Stimulated activated CD8-positive, alpha-beta memory T cell treated with anti-CD3 and anti-CD28 coated beads, Interleukin-15, amount 100 ng/mL, for 4 hours (primary cell): ENCODE measurements at regions not wholly inside any gene's neighbourhood (a gene's known extent, or its start where the extent isn't known, plus 50 kb on each side); places are given as distances from the start of the nearest gene placed in this dataset.

ENCODE experiments used
- DNase-seq, 2 donors: peaks; one replicate each; pipeline ENCODE4 v3.0.0-alpha.2; 2020; ENCODE audit warnings: low read depth in 2 of 2

DNA sequence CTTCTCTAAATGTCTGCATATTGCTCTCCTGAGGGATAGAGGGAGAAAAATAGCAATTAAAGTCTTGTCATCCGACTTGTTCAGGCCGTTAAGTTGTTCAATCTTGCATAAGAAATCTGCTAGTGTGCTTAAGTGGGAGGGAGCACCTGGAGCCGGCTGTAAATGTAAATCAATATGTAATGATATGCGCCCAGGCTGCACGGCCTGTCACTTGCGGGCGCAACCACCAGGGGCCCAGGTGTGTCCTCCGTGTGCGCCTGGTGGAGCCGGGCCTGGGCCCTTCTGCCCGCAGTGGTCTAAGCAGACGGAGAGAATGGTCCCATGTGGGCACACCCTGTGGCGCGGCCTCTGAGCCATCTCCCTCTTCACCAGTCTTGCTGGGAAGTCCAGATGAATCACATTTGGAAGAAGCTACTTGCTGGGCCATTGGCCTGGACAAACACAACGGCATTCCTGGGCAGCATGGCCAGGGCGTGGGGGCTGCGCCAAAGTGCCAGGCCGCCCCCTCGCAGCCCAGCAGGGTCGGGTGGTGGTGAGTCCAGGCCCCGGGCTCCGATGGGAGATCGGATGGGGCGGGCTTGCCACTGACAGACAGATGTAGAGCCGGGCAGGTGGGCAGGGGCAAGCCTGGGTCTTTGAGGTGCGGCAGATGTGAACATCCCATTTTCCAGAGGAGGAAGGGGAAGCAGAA, 193.3 kb upstream of the C14orf180 start:
- no peak for DNase-seq

GRCh38 chr14:104387022-104388010, 192.2 kb upstream of the C14orf180 start:
- DNase-seq = no peak

GRCh38 chr14:104388011-104388521, 191.5 kb upstream of the C14orf180 start:
- DNase-seq = no peak

DNA sequence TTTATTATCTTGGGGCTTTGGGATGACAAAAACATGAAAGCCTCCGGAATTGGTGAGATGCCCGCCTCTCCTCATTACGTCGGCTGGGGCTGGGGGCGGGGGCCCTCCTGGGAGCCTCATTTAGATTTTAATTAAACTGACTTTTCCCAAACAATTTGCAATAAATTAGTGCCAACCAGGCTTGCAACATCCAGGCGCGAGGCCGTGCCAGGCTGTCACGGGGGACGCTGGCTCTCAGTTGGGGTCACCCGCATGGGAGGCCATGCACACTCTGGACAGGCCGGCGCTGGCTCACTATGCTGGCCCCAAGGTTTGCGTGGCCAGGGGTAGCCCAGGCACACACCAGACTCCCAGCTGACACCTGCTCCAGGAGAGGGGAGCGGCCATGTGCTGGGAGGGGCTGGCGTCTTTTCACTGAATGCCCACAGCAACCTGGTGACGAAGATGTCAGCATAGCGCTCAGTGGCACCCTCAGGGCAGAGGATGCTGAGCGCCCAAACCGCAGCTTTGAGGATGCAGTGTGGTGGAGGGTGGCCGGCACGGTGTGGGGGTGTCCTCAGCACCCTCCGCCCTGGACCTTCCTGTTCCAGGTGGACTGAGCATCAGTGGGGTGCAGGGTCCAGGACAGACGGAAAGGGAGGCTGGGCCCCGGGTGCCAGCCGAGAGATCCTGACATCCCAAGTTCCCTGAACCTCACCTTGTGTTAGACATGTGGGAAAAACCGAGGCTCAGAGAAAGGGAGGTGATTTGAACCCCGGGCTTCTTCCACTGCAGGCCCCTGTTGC, 190.8 kb upstream of the C14orf180 start:
- DNase-seq = no peak

- DNase-seq = no peak
Observed at GRCh38 chr14:104389326-104390220, 190.0 kb upstream of the C14orf180 start.

- DNase-seq = no peak
Observed at GRCh38 chr14:104390221-104390931, 189.2 kb upstream of the C14orf180 start.

DNA sequence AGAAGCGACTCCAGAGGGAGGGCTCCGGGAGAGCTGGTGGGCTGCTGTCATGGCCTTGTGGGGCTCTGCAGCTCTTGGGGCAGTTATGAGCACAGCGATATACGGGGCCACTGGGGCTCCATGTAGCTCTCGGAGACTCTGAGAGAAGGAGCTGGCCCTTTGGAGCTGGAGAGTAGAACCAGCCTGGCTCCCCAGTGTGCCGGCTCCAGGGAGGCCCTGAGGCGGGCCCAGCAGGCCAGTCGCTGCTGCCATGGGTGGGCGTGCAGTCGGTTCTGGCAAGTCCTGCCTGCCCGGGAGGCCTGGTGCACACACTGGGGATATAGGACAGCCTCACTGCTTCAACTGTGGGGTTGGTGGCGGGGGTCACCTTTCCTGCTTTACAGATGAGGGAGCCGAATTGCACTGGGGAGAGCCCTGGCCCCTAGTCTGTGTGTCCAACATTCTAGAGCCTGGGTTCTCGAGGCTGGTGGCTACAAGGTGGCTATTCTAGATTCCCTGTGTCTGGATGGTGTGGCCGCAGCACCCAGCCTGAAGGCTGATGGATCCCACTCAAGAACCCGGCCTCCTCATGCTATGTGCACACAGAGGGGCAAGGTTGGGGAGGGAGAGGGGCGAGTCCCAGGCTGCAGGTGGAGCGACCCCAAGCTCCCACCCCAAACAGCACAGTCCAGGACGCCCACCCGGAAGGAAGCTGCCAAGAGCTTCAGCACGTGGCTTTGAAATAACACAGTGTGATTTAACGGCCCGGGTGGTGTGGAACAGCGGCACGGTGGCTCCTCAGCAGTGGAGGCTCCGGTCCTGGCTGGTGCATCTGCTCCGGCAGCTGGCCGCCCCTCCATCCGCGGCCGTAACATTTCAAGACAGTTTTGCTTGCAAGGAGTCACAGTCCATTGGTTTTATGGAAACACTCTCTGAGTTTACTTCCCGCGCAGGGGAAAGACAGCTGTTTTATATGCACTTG, 188.3 kb upstream of the C14orf180 start:
- no peak for DNase-seq

- no peak for DNase-seq
Observed at GRCh38 chr14:104392001-104392395, 187.6 kb upstream of the C14orf180 start.

- no peak for DNase-seq
Observed at GRCh38 chr14:104392396-104393198, 187.0 kb upstream of the C14orf180 start.

DNA sequence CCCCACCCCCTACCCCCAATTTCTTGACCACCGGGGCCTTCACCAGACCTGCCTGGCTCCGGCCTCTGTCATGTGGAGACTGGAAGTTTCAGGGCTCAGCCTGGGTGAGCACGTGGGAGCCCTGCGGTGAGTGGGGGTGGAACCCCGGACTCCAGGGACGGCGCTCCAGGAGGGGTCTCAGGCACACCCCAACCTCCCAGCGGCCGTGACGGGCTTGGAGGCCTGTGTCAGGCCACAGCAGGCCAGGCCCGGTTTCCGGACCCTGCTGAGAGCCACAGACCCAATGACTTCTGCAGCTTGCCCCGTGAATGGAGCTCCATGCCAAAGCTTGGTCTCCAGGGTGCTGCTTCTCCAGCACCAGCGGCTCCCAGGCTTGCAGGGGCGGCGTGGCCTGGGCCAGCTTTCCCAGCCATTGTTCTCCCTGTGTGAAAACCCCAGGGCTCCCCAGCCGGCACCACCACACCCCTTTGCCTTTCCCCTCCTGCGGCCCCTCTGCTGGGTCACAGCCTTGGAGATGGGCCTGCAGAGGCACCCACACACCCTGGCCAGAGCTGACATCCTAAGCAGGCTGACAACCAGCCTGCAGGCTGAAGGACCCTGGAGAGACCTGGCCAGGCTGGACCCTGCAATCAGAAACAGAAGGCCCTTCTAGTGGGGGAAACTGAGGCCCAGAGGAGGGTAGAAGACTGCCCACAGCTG, 186.2 kb upstream of the C14orf180 start:
- no peak for DNase-seq

GRCh38 chr14:104393898-104394381, 185.6 kb upstream of the C14orf180 start:
- peak; percentile 12 to 21 for DNase-seq

DNA sequence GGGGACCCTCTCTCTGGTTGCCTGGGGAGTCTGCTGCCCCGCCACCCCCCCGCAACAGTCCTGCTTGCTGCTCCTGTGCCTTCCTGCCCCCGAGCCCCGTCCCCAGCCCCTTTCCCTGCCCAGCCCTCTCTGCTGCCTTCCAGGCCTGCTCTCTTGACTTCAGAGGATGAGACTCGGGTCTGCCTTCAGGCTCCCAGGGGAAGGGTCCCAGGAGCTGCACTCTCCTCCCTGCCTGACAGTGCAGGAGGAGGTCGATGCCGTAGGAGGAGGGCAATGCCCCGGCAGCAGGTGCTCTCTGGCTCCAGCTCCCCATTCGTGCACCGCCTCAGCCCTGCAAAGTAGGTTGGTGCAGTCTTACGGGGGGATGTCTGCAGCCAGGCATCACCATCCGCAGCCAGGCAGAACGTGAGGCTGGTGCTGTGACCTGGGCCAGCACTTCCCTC, 185.1 kb upstream of the C14orf180 start:
- no peak for DNase-seq

DNA sequence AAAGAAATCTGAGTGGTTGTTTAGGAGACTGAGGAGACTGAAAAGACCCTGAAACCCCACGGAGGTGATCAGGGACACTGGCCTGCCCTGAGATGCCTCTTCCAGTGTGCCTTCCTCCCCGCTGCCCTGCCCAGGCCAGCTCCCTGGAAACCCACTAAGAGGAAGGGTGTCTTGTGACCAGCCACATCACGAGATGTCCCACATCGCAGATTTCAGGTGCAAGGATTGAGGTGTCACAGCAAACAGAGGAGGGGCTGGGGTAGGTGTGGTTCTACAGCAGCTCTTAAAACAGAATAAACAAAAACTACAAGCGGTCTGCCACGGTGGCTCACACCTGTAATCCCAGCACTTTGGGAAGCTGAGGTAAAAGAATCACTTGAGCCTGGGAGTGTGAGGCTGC, 184.3 kb upstream of the C14orf180 start:
- no peak for DNase-seq

GRCh38 chr14:104395941-104396681, 183.5 kb upstream of the C14orf180 start:
- no peak for DNase-seq

- no peak for DNase-seq
Observed at GRCh38 chr14:104396682-104397470, 182.7 kb upstream of the C14orf180 start.

DNA sequence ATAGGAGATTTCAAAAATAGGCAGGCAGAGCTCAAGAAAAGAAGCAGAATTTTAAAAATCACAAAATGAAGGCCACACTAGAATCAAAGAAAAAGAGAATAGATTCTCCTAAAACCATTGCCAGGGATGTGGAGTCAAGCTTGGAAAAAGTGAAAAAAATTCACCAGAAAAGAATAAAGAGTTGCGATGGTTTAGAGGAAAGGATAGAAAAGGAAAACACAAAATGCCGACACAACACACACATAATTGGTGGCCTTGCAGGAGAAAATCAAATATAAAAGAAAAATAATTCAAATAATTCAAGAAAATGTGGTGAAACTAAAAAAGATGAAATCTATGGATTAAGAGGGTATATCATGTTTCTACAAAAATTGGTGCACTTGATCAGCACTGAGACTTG, 181.6 kb upstream of the C14orf180 start:
- no peak for DNase-seq
